GM19463 (cell line): ENCODE measurements at regions not wholly inside any gene's neighbourhood (a gene's known extent, or its start where the extent isn't known, plus 50 kb on each side); places are given as distances from the start of the nearest gene placed in this dataset.

ENCODE experiments used
- ATAC-seq: cut with Tn5 transposase; IDR thresholded peaks from one replicate; pipeline ENCODE4 v1.9.1; 2021; ENCODE audit warnings: mild to moderate bottlenecking, moderate library complexity; ENCODE audit not compliant: unreplicated experiment

- no peak for ATAC-seq
Observed at GRCh38 chr1:36559061-36559460, 76.3 kb upstream of the CSF3R start.

GRCh38 chr1:36557041-36558000, 74.6 kb upstream of the CSF3R start:
- ATAC-seq: no peak

- no peak for ATAC-seq
Observed at GRCh38 chr1:36555041-36555440, 72.3 kb upstream of the CSF3R start.

GRCh38 chr1:36554323-36554628, 71.6 kb upstream of the CSF3R start:
- ATAC-seq: no peak

DNA sequence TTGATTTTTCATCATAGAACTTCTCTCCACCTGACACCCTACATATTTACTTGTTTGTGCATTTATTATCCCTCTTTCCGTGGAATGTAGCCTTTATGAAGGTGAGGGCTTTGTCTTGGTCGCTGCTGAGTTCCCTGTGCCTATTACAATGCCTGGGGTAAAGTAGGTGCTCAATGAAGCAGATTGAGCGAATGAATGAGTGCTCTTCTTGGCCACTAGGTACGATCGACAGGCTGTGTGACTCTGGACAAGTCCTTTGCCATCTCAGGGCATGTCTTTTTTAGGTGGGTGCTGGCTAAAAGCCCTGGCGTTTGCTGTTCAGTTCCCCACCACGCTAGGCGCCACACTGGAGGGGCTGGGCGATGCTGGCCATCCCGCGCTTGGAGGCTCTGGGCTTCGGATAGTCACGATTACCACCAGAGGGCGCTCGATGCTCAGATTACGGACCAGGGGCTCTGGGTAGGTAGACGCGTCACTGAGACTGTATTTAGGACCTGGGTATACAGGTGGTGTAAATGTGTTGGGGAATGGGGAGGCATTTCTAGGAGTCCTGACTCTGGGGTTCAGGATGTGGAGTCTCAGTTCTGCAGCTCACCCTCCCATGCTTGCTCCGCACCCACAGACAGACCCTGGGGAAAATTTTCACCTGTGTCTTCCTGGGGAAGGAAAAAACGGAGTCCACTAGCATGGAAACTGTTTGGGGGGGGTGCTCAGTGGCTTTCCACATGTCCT, 71.0 kb upstream of the CSF3R start:
- no peak for ATAC-seq

GRCh38 chr1:36542962-36543515, 60.3 kb upstream of the CSF3R start:
- ATAC-seq: no peak

DNA sequence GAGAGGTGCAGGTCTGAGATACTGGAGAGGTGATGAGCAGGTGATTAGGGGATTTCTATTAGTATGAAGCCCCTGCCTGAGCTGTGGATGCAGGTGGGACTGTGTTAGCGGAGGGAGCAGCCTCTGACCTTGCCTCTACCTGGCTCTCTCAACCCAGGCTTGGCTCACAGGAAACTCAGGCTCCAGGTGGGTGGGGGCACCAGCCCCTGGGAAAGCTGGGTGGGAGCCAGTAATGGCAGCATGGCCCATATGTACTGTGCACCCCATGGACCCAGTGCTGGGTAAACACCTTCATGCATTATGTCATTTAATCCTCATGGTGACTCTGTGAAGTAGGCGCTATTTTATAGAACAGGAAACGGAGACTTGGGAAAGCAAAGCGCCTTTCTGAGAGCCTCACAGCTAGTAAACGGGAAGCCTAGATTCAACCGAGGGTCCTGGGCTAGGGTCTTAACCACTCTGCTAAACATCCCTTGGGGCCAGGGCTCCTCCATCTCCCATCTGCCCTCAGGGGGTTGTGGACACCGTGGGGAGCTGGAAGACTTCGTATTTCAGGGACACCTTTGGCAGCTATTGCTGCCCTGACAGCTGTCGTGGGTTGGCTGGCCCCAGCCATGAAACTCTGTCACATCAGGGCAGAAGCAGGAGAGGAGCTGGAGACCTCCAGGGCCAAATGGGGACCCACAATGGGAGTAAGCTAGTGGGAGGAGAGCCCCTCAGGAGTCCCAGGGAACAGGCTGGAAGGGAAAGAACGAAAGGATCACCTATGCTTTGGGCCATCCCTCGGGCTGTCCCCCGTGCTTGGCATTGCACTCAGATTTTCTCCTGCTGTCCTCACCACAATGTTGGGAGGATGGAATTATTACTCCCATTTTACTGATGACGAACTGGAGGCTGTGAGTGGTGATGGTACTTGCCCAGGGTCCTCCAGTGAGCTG, 59.6 kb upstream of the CSF3R start:
- no peak for ATAC-seq

GRCh38 chr1:36540056-36540455, 57.3 kb upstream of the CSF3R start:
- no peak for ATAC-seq

DNA sequence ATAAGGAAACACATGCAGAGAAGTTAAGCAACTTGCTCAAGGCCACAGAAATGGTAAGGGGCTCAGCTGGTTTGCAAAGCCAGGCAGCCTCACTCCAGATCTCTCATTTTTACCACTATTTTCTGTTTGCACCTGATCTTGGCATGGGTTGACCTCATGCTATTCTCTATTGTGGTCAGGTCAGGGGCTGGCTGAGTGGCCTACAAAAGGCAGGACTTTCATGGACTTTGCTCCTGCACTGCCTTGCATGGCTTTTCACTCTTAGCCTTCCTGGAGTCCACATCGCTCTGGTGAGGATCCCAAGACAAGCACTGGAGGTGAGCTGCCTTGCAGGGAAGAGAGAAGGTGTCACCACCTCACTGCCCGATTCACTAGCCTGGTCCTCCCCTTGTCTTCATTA, 56.8 kb upstream of the CSF3R start:
- no peak for ATAC-seq

DNA sequence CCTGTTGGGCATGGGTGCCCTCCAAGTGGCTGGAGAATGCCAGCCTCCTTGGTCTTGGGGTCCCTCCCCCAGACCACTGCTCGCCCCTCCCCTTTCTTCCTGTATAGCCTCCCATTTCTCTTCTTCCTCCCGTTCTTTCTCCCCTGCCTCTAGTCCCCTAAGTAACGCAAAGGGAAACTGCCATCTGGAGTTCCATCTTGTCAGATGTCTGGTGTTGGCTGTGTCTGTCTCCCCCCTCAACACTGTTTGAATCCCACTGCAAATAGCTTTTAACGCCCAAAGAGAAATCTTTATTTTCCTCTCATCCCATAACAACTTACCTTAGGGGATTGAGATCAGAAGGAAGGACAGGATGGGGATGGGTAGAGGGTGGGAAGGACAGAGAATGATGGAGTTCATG, 55.3 kb upstream of the CSF3R start:
- no peak for ATAC-seq

- ATAC-seq: no peak
Observed at GRCh38 chr1:36537190-36537768, 54.6 kb upstream of the CSF3R start.

DNA sequence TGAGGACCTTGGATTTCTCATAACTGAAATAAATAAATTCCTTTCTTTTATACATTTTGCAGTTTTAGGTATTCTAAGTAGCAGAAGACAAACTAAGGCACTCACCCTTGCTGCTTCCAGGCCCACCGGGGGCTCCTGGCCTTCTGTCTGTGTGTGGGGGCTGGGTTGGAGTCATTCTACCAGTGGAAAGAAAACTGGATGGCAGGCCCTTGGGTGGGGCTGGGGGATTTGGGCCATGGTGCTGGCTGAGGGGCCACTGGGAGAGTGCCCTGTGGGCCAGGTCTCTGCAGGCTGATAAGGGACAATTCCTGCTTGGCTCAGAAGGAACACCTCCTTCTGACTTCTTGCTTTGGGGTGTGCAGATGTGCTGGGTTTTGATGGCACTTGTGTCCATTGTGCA, 54.0 kb upstream of the CSF3R start:
- no peak for ATAC-seq

- no peak for ATAC-seq
Observed at GRCh38 chr1:36534711-36535412, 52.1 kb upstream of the CSF3R start.

DNA sequence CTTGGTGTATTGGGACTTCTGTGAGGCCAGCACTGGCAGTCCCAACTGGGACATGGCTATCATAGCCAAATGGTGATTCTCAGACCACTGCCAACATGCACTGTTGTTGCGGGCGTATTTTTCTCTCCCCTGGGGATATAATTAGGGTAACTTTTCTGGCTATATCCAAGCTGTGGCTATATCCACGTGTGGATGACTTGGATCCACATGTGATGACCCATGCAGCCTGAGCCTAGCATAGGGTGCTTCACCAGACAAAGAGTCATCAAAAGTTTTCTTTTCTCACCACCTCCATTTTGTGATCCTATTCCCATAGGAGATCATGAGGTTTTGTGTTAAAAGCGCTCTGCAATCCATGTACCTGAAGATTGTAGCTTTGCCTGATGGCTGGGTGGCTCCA, 51.2 kb upstream of the CSF3R start:
- ATAC-seq: no peak

GRCh38 chr1:36532810-36533401, 50.2 kb upstream of the CSF3R start:
- ATAC-seq: no peak
